Bronchial epithelial cell (primary cell): ENCODE measurements at regions not wholly inside any gene's neighbourhood (a gene's known extent, or its start where the extent isn't known, plus 50 kb on each side); places are given as distances from the start of the nearest gene placed in this dataset.

Source experiments
- DNase-seq: peaks from one replicate; pipeline ENCODE4 v3.0.0-alpha.2; 2010; ENCODE audit warnings: low read depth
- FAIRE-seq: peaks from 2 replicates; lab custom pipeline; 2011; peaks lifted over from hg19 to GRCh38; lab: Jason Lieb, UNC
- H3K27me3 ChIP-seq: 2 replicates; pipeline ENCODE4 v1.5.1; 2011; ENCODE audit warnings: low read length; ENCODE audit not compliant: control insufficient read depth, insufficient read depth
- H3K36me3 ChIP-seq: 2 replicates; pipeline ENCODE4 v1.5.1; 2011; ENCODE audit warnings: low read length; ENCODE audit not compliant: control insufficient read depth, insufficient read depth
- H3K4me3 ChIP-seq: 2 replicates; pipeline ENCODE4 v1.5.1; 2011; ENCODE audit warnings: mild to moderate bottlenecking, low read depth, low read length, control low read depth
- CTCF ChIP-seq: IDR thresholded peaks from 2 replicates; pipeline ENCODE4 v1.5.1; 2011; ENCODE audit warnings: mild to moderate bottlenecking, moderate library complexity, low read length, control low read depth, inconsistent platforms; ENCODE audit not compliant: insufficient read depth, severe bottlenecking

GRCh38 chr4:19178835-19179234, 1072.9 kb upstream of the SLIT2 start:
- Histone ChIP-seq H3K36me3 (no peaks in the 10 kb centered on the region), H3K4me3 (no peak overlapping the region), H3K27me3 (no peaks in the 10 kb centered on the region)
- DNase-seq (no peak), FAIRE-seq (no peak)
- no peak for TF ChIP-seq CTCF

DNA sequence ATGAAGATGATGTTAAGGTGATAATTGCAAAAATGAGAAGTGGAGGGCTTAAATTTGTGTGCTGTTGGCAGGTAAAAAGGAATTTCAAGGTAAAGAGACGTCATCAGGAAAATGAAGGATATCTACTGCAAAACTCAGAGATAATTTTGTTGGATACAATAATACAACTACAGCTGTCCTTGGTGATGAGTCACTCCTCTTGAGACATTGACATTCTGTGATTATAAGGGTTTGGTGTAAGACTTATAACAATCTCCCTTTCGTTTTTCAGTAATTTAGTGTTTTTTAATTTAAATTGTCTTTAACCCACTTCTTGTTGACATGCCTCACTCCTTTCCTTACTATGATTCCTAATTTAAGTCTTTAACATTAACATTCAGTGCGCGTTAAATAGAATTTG, 1074.1 kb upstream of the SLIT2 start:
- no peak for TF ChIP-seq CTCF
- no peak for DNase-seq

DNA sequence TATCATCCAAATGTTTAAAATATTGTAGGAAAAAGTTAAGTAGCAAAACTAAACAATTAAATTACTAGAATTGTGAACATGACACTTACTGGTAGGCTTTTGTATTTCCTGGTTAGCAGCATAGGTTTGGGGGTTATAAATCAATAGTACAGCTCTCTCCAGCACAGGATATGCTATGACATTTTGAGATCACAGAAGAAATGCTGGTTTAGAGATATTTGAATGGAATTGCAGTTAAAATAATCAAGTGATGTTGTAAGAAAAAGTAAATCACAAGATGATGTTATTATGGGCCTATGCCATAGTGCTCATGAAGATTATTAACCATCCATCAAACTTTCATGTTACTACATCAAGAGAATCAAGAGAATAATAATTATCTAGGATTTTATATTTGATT, 1079.9 kb upstream of the SLIT2 start:
- TF ChIP-seq CTCF = no peak
- H3K4me3 ChIP-seq = no peak overlapping the region
- H3K27me3 ChIP-seq = no peaks in the 10 kb centered on the region
- FAIRE-seq = no peak
- no peak for DNase-seq
- no peaks in the 10 kb centered on the region for H3K36me3 ChIP-seq

More for the DNA sequence above, 1074.1 kb upstream of the SLIT2 start:
- Histone ChIP-seq H3K4me3 (no peak overlapping the region), H3K36me3 (no peaks in the 10 kb centered on the region), H3K27me3 (no peaks in the 10 kb centered on the region)
- FAIRE-seq = no peak

- Histone ChIP-seq H3K27me3 (no peaks in the 10 kb centered on the region), H3K36me3 (no peaks in the 10 kb centered on the region), H3K4me3 (no peak overlapping the region)
- DNase-seq = no peak
- FAIRE-seq = no peak
- no peak for TF ChIP-seq CTCF
Observed at GRCh38 chr4:19167311-19167710, 1084.4 kb upstream of the SLIT2 start.

DNA sequence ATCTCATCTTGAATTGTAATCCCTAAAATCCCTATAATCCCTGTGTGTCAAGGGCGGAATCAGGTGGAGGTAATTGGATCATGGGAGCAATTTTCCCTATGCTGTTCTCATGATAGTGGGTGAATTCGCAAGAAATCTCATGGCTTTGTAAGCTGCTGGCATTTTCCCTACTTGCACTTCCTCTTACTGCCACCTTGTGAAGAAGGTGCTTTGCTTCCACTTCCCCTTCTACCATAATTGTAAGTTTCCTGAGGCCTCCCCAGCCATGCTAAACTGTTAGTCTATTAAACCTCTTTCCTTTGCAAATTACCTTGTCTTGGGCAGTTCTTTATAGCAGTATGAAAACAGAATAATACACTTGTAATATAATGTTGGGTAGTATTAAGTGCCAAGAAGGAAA, 1087.4 kb upstream of the SLIT2 start:
- H3K4me3 ChIP-seq = no peak overlapping the region
- FAIRE-seq = no peak
- no peaks in the 10 kb centered on the region for H3K36me3 ChIP-seq
- no peak for DNase-seq
- TF ChIP-seq CTCF = no peak
- H3K27me3 ChIP-seq = no peaks in the 10 kb centered on the region

DNA sequence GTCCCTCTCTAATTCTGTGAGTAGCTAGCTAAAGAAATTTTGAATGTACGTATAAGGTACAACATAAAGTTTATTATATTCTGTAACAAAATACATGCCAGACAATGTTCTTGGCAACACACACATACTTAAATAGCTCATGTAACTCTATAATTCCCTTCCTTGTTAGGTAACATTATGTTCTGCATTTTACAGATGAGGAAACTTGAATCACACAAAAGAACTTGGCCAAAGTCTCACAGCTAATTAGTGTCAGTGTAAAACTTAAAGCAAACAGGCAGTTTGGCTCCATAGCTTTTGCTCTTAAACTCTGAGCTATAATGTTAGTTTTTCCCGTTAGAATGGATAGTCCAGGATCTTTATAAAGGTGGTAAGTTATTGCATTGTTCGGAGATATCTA, 1091.8 kb upstream of the SLIT2 start:
- H3K36me3 ChIP-seq = no peaks in the 10 kb centered on the region
- FAIRE-seq (no peak), DNase-seq (no peak)
- no peak for TF ChIP-seq CTCF
- H3K27me3 ChIP-seq = no peaks in the 10 kb centered on the region
- H3K4me3 ChIP-seq = no peak overlapping the region
